ENCODE measurements at regions not wholly inside any gene's neighbourhood (a gene's known extent, or its start where the extent isn't known, plus 50 kb on each side); places are given as distances from the start of the nearest gene placed in this dataset.

- no peak for DNase-seq
These were observed 88.4 kb upstream of the CALM2 start for GRCh38 chr2:47264686-47265085.

- no peak for DNase-seq
These were observed 87.8 kb upstream of the CALM2 start for GRCh38 chr2:47264143-47264542.

- DNase-seq: no peak
These were observed 86.3 kb upstream of the CALM2 start for GRCh38 chr2:47262657-47263056.

GRCh38 chr2:47260971-47261370, 84.7 kb upstream of the CALM2 start:
- no peak for DNase-seq

DNA sequence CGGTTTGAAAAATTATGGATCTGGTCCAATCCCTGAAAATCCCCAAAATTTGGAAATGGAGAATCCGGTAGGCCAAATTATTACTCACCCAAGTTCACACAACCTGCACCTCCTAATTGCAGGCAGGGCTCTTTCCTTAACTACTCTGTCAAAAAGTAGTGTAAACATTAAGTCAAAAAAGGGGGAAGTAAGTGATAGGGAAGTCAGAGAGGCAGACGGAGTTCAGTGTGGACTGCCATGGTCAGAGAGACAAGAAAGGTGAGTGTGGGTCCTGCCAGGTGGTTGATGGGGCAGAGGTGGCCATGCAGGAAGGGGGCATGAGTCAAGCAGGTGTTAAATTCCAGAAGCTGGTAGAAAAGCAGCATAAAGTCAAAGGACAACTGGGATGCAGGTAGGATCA, 83.5 kb upstream of the CALM2 start:
- DNase-seq: no peak

- DNase-seq: no peak
These were observed 81.6 kb upstream of the CALM2 start for GRCh38 chr2:47257946-47258348.

DNA sequence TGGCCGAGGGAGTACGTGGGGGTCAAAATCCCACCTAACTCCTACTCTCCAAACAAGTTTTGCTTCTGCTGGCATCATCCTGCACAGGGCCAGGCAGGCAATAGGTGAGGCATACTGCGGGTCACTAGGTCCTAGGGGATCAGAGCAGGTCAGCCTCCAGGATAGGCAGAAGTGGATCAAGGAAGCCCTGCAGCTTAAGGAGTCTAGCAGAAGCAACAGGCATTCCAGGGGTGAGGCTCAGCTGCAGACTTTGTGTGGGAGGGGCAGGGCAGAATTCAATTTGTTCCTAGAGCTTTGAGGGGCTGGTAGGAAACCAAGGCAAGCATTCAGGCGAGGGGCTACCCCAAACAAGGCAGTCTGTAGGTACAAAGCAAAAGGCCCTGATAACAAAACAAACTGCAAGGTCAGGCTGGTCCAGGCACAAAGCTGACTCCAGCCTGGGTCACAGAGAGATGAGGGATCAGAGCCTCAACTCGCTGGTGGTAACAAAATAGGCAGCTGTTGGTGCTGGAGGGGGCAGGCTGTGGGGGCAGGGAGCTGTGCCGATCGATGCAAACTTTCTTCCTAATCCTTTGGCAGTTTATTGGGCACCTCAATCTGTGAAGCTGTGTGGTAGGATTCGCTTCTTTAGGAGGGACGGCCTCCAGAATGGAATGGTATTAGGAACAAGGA, 80.2 kb upstream of the CALM2 start:
- no peak for DNase-seq

DNA sequence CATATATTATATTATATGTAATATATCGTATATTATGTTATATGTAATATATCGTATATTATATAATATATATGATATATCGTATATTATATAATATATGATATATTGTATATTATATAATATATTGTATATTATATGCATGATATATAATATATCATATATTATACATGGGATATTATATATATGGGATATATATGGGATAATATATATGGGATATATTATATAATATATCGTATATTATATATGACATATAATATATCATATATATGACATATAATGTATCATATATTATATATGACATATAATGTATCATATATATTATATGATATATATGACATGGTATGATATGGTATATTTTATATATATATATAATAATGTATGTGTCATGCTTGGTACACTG, 79.5 kb upstream of the CALM2 start:
- DNase-seq: no peak

- no peak for DNase-seq
These were observed 78.2 kb upstream of the CALM2 start for GRCh38 chr2:47254464-47254863.

- no peak for DNase-seq
These were observed 77.1 kb upstream of the CALM2 start for GRCh38 chr2:47253447-47253846.

DNA sequence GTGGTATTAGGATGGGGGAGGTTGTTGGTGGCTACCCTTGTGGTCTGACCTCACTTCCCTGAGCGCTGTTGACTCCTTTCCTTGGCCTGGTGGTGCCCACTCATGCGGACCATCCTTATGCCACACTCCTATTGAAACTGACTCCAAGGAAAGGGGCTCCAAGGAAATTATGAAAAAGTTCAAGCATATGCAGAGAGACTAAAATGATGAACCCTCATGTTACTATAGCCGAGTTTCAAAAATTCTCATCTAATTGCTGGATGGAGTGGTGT, 75.0 kb upstream of the CALM2 start:
- no peak for DNase-seq

DNA sequence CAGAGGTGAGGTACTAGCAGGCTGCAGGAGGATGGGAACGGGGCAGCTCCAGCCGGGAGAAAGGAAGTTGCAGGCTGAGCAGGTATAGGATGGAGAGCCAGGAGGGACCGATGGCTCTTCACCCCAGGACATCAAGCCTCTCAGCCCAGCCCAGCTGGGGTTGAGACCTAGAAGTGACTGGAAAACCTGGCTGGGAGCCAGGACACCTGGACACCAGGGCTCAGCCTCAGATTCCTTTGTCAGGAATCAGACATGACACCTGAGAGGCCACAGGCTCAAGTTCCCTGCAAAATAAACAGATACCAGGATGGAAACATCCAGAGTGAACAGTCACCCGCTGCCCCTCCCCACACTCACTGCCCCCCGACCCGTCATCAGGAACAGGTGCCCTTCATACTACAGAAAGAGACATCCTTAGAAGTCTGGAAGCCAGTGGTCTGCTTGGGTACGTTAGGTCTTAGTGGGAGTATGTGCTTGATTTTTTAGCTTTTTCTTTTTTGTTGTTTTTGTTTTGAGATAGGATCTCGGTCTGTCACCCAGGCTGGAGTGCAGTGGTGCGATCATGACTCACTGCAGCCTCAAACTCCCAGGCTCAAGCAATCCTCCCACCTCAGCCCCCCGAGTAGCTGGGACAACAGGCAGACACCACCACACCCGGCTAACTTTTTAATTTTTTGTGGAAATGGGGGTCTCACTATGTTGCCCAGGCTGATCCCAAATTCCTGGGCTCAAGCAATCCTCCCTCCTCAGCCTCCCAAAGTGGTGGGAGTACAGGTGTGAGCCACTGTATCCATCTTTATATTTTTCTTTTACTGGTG, 74.5 kb upstream of the CALM2 start:
- DNase-seq: peak; percentile 51 to 64

GRCh38 chr2:47249931-47250330, 73.6 kb upstream of the CALM2 start:
- DNase-seq: no peak

DNA sequence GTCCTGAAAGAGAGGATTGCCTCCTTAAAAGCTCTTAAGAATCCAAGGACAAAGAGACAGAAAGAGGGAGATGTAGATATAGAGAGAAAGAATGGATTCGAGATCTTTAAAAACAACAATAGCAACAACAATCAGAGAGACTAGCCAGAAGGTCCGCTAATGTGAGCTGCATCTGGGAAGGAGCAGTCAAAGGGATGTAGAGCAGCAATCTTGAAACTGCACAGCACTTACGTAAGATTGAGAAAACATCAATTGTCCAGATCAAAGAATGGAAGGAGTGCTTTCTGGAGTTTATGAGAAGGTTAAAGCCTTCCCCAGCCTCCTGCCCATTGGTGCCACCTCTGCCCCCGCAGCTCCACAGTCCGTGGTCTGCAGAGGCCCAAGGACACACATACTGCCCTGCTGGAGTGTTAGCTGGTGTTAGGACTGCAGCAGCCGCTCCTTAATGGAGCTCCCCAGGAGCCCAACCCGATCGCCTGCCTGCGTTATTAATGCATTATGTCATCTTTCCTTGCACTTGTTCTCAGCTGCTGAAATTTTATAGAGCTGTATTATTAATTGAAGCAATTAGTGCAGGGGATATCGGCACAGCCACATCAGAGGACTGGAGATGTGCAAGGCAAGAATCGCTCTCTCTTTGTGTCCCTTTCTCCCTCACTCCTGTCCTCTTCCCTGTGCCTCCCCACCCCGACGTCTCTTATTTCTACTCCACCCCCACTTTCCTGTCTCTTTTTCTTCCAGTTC, 73.0 kb upstream of the CALM2 start:
- DNase-seq: no peak

- no peak for DNase-seq
These were observed 67.4 kb upstream of the CALM2 start for GRCh38 chr2:47243596-47244323.

DNA sequence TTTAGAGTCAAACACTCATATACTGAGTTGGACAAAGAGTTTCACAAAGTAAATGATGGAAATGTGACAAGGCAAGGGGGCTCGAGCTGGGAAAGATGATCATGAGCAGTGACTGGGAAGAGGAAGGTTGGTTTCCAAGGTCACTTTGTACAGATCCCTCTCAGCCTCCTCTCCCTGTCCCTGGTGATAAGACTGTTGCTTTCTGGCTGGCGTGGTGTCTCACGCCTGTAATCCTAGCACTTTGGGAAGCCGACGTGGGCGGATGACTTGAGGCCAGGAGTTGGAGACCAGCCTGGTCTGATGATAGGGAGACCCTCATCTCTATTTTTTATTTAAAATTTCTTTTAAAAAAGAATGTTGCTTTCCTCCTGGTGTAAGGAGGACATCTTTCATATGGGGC, 65.4 kb upstream of the CALM2 start:
- DNase-seq: no peak

DNA sequence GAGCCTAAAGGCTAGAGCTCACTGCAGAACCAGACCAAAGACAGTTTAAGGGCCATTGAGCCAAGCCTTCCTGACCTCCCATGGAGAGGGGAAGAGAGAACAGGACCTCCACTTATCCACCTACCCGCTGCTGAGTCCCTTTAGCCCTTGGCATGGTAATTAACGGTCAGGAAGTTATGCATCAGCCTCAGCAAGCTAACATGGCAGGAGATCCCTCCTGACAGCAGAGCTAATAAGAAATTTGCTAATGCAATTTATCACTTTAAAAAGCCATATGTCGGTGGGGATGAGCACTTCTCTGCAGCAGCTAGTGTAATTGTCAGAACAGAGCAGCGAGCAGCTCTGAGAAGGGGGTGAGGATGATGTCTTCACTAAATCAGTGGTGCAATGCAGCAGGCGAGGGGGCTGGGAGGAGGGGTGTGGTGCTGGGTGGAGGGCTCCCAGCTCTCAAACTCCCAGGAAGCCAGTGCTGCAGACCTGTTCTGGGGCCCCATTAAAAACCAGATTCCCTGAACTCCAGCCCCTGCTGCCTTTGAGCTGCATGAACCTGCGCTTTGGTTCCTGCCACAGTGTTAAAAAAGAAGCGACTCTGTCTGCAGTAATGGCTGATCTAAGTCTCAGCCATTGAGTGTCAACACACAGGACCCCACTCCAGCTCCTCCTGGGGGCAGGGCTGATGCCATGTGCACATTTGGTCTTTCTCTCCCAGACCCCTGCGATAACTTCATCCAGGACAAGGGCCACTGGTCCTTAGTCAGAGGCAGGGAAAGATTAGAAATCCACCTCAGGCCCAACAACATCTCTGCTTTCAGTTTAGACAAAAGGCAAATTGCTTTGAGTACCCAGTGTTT, 63.0 kb upstream of the CALM2 start:
- DNase-seq: no peak

- DNase-seq: no peak
These were observed 62.3 kb upstream of the CALM2 start for GRCh38 chr2:47238638-47239037.

- peak in 1 of 2 experiments; percentile 25 for DNase-seq
These were observed 61.3 kb upstream of the CALM2 start for GRCh38 chr2:47237375-47238334.

DNA sequence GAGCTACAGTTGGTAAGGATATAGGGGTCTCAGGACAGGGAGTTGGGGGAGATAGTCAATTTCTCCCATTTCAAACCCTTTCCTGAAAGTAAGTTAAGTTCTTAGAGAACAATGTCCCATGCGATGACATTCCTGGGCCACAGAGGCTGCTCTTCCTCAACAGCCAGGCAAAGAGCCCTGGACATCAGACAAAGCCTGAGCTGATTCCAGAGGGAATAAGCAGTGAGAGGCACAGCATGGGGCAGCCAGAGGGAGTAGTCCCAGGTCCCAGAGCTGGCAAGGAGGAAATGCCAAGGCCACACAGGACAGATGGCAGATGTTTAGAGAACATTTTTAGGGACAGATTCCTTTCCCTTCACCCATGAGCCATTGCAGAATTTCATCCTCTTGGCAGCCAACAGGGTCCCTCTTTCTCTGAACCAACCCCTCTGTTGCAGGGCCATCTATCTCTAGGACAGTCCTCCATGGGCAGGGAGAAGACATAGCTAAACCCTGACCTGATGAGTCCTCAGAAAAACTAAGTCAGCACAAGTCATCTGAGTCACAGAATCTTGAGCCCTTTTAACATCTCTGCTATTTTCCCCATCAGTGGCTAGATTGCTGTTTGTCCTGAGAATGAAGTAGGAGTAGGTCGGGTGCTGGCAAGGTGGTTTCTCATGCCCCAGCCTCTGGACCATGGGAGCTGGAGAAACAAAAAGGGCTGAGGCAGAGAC, 60.3 kb upstream of the CALM2 start:
- DNase-seq: no peak

- DNase-seq: no peak
These were observed 58.8 kb upstream of the CALM2 start for GRCh38 chr2:47235132-47235531.

All from SHP77 (cell line).